ENCODE measurements at regions not wholly inside any gene's neighbourhood (a gene's known extent, or its start where the extent isn't known, plus 50 kb on each side); places are given as distances from the start of the nearest gene placed in this dataset.

DNA sequence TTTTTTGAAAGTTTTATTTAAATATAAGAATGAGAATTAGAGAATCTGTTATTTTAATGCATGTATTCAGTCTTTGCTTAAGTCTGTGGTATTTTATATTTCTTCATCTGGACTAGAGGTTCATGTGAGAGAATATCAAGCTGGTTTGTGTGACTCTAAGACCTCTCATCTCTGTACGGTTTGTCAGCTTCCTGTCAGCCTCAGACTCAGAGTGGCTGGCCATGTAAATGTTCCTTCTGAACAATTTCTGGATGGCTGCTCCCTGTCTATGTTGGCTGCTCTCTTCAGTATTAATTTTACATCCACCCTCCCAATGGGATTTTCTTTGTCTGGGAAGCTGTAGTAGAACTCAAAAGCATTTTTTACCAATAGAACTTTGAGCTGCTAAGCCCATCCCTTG lies 225.3 kb upstream of the THUMPD2 start:
- TF ChIP-seq, protein P1, sequence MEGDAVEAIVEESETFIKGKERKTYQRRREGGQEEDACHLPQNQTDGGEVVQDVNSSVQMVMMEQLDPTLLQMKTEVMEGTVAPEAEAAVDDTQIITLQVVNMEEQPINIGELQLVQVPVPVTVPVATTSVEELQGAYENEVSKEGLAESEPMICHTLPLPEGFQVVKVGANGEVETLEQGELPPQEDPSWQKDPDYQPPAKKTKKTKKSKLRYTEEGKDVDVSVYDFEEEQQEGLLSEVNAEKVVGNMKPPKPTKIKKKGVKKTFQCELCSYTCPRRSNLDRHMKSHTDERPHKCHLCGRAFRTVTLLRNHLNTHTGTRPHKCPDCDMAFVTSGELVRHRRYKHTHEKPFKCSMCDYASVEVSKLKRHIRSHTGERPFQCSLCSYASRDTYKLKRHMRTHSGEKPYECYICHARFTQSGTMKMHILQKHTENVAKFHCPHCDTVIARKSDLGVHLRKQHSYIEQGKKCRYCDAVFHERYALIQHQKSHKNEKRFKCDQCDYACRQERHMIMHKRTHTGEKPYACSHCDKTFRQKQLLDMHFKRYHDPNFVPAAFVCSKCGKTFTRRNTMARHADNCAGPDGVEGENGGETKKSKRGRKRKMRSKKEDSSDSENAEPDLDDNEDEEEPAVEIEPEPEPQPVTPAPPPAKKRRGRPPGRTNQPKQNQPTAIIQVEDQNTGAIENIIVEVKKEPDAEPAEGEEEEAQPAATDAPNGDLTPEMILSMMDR (IDR thresholded peaks at IDR 0.05), result no peak
- TF ChIP-seq POLR2A (IDR thresholded peaks at IDR 0.05), result no peak

All from ovary (tissue), 3 donors.